NCI-H128 (cell line): ENCODE measurements at regions not wholly inside any gene's neighbourhood (a gene's known extent, or its start where the extent isn't known, plus 50 kb on each side); places are given as distances from the start of the nearest gene placed in this dataset.

ENCODE experiments used
- DNase-seq: peaks from one replicate; lab custom pipeline; 2025; ENCODE audit not compliant: unreplicated experiment; lab: John Stamatoyannopoulos, UW

GRCh38 chr2:67219651-67220050, 177.5 kb upstream of the ETAA1 start:
- DNase-seq: no peak

GRCh38 chr2:67221266-67221665, 175.9 kb upstream of the ETAA1 start:
- DNase-seq: no peak

GRCh38 chr2:67225287-67225973, 171.7 kb upstream of the ETAA1 start:
- DNase-seq: no peak

GRCh38 chr2:67229706-67230105, 167.4 kb upstream of the ETAA1 start:
- DNase-seq: no peak

GRCh38 chr2:67232936-67233335, 164.2 kb upstream of the ETAA1 start:
- no peak for DNase-seq

- no peak for DNase-seq
Observed at GRCh38 chr2:67234440-67234839, 162.7 kb upstream of the ETAA1 start.

GRCh38 chr2:67237288-67237687, 159.8 kb upstream of the ETAA1 start:
- no peak for DNase-seq

- DNase-seq: no peak
Observed at GRCh38 chr2:67240507-67240906, 156.6 kb upstream of the ETAA1 start.

GRCh38 chr2:67241453-67241852, 155.7 kb upstream of the ETAA1 start:
- no peak for DNase-seq

- no peak for DNase-seq
Observed at GRCh38 chr2:67242456-67242855, 154.7 kb upstream of the ETAA1 start.

- no peak for DNase-seq
Observed at GRCh38 chr2:67243919-67244318, 153.2 kb upstream of the ETAA1 start.

- no peak for DNase-seq
Observed at GRCh38 chr2:67246791-67247190, 150.3 kb upstream of the ETAA1 start.

- DNase-seq: no peak
Observed at GRCh38 chr2:67251741-67252140, 145.4 kb upstream of the ETAA1 start.

- no peak for DNase-seq
Observed at GRCh38 chr2:67255933-67256615, 141.1 kb upstream of the ETAA1 start.

GRCh38 chr2:67256892-67257291, 140.2 kb upstream of the ETAA1 start:
- no peak for DNase-seq

GRCh38 chr2:67258122-67258521, 139.0 kb upstream of the ETAA1 start:
- no peak for DNase-seq

- DNase-seq: no peak
Observed at GRCh38 chr2:67258831-67259230, 138.3 kb upstream of the ETAA1 start.

GRCh38 chr2:67259556-67260342, 137.4 kb upstream of the ETAA1 start:
- DNase-seq: no peak

- no peak for DNase-seq
Observed at GRCh38 chr2:67260343-67261277, 136.5 kb upstream of the ETAA1 start.

GRCh38 chr2:67267241-67267640, 129.9 kb upstream of the ETAA1 start:
- DNase-seq: no peak

GRCh38 chr2:67268797-67269196, 128.3 kb upstream of the ETAA1 start:
- DNase-seq: no peak
